WTC11 (cell line): ENCODE measurements at regions not wholly inside any gene's neighbourhood (a gene's known extent, or its start where the extent isn't known, plus 50 kb on each side); places are given as distances from the start of the nearest gene placed in this dataset.

Source experiments
- ATF6 ChIP-seq: sonication (generic); formaldehyde crosslinking; IDR thresholded peaks from 2 replicates; pipeline ENCODE4 v1.8.1; 2023; ENCODE audit warnings: mild to moderate bottlenecking, missing genetic modification reagents
- CREB1 ChIP-seq: sonication (generic); formaldehyde crosslinking; IDR thresholded peaks from 2 replicates; pipeline ENCODE4 v1.8.0; 2023; ENCODE audit warnings: mild to moderate bottlenecking, missing genetic modification reagents
- CTCF ChIP-seq: fragments of 200-600 bp; IDR thresholded peaks from 2 replicates; pipeline ENCODE4 v1.8.0; 2022; ENCODE audit warnings: antibody characterized with exemption
- E2F4 ChIP-seq: sonication (generic); formaldehyde crosslinking; IDR thresholded peaks from 2 replicates; pipeline ENCODE4 v1.8.1; 2022; ENCODE audit warnings: low read depth, mild to moderate bottlenecking, moderate library complexity, missing genetic modification reagents, borderline replicate concordance
- ESRRA ChIP-seq: sonication (generic); formaldehyde crosslinking; IDR thresholded peaks from 2 replicates; pipeline ENCODE4 v1.8.1; 2022; ENCODE audit warnings: mild to moderate bottlenecking, missing genetic modification reagents, borderline replicate concordance
- FOXK1 ChIP-seq: sonication (generic); formaldehyde crosslinking; IDR thresholded peaks from 2 replicates; pipeline ENCODE4 v1.8.0; 2022; ENCODE audit warnings: mild to moderate bottlenecking, moderate library complexity, missing genetic modification reagents
- FOXP4 ChIP-seq: sonication (generic); formaldehyde crosslinking; IDR thresholded peaks from 2 replicates; pipeline ENCODE4 v1.8.0; 2022; ENCODE audit warnings: mild to moderate bottlenecking, missing genetic modification reagents
- NR2C2 ChIP-seq: sonication (generic); formaldehyde crosslinking; IDR thresholded peaks from 2 replicates; pipeline ENCODE4 v1.8.0; 2022; ENCODE audit warnings: mild to moderate bottlenecking, missing genetic modification reagents
- NR3C1 ChIP-seq: sonication (generic); formaldehyde crosslinking; conservative IDR thresholded peaks from 2 replicates; pipeline ENCODE4 v1.8.1; 2023; ENCODE audit warnings: low read depth, mild to moderate bottlenecking, missing genetic modification reagents
- TEAD1 ChIP-seq: sonication (generic); formaldehyde crosslinking; IDR thresholded peaks from 2 replicates; pipeline ENCODE4 v1.8.0; 2022; ENCODE audit warnings: mild to moderate bottlenecking, missing genetic modification reagents
- TEAD4 ChIP-seq: sonication (generic); formaldehyde crosslinking; IDR thresholded peaks from 2 replicates; pipeline ENCODE4 v1.8.0; 2022; ENCODE audit warnings: mild to moderate bottlenecking, missing genetic modification reagents
- ZNF121 ChIP-seq: sonication (generic); formaldehyde crosslinking; IDR thresholded peaks from 2 replicates; pipeline ENCODE4 v1.8.0; 2023; ENCODE audit warnings: missing genetic modification reagents
- ZNF512 ChIP-seq: sonication (generic); formaldehyde crosslinking; IDR thresholded peaks from 2 replicates; pipeline ENCODE4 v1.8.1; 2022; ENCODE audit warnings: missing genetic modification reagents, borderline replicate concordance

GRCh38 chr6:67914419-67914818, 720.7 kb upstream of the ADGRB3 start:
- TF ChIP-seq CTCF = no peak
- no peak for TF ChIP-seq NR2C2 (CRISPR knock-in tag)
- no peak for TF ChIP-seq ATF6 (CRISPR knock-in tag)
- no peak for TF ChIP-seq TEAD4
- TF ChIP-seq ZNF512 (CRISPR knock-in tag) = no peak
- no peak for TF ChIP-seq ESRRA (CRISPR knock-in tag)
- TF ChIP-seq FOXK1 = no peak
- TF ChIP-seq TEAD1 (CRISPR knock-in tag) = no peak
- TF ChIP-seq ZNF121 (CRISPR knock-in tag) = no peak
- no peak for TF ChIP-seq CREB1 (CRISPR knock-in tag)
- no peak for TF ChIP-seq NR3C1 (CRISPR knock-in tag)
- no peak for TF ChIP-seq FOXP4
- no peak for TF ChIP-seq E2F4 (CRISPR knock-in tag)
